SU-DHL-6 (cell line): ENCODE measurements at regions not wholly inside any gene's neighbourhood (a gene's known extent, or its start where the extent isn't known, plus 50 kb on each side); places are given as distances from the start of the nearest gene placed in this dataset.

Experiments used
- EZH2phosphoT487 ChIP-seq: fragments of 200-600 bp; sonication (generic), shearing (Covaris generic); conservative IDR thresholded peaks from 2 replicates; pipeline ENCODE4 v1.6.1; 2018; ENCODE audit warnings: mild to moderate bottlenecking, antibody characterized with exemption, low read length, moderate library complexity, mixed read lengths
- TF ChIP-seq, protein P1 (sequence below): fragments of 200-600 bp; sonication (generic); IDR thresholded peaks from one replicate; pipeline ENCODE4 v1.5.1; 2017; ENCODE audit warnings: antibody characterized with exemption, mild to moderate bottlenecking, low read length, moderate library complexity; ENCODE audit not compliant: insufficient read depth, poor library complexity, severe bottlenecking

DNA sequence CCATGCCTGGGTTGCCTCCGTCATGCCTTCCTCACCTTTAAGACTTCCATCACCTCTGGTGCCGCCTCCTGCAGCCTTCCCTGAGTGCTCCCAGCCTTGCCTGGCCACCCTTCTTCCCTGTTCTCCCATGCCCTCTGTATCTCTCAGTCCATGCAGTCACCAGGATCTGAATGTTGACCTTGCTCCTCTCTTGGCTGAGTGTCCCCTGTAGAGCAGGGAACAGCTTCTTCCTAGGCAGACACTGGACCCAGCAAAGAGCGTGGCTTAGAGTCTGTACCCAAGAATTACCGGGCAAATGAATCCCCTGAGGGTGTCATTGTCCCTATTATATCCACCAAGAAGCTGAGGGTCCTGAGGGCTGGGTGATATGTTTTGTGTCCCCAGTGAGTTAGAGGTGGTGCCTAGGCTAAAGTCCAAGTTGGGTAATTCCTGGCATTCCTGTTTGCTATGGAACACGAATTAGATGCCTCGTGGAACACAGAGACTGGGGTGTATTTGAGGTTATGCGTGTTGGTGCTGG is 505.6 kb downstream of the RPS24 start:
- TF ChIP-seq, protein P1, sequence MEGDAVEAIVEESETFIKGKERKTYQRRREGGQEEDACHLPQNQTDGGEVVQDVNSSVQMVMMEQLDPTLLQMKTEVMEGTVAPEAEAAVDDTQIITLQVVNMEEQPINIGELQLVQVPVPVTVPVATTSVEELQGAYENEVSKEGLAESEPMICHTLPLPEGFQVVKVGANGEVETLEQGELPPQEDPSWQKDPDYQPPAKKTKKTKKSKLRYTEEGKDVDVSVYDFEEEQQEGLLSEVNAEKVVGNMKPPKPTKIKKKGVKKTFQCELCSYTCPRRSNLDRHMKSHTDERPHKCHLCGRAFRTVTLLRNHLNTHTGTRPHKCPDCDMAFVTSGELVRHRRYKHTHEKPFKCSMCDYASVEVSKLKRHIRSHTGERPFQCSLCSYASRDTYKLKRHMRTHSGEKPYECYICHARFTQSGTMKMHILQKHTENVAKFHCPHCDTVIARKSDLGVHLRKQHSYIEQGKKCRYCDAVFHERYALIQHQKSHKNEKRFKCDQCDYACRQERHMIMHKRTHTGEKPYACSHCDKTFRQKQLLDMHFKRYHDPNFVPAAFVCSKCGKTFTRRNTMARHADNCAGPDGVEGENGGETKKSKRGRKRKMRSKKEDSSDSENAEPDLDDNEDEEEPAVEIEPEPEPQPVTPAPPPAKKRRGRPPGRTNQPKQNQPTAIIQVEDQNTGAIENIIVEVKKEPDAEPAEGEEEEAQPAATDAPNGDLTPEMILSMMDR = no peak
- no peak for TF ChIP-seq EZH2phosphoT487
